Transverse colon (tissue), 3 donors: ENCODE measurements at regions not wholly inside any gene's neighbourhood (a gene's known extent, or its start where the extent isn't known, plus 50 kb on each side); places are given as distances from the start of the nearest gene placed in this dataset.

ENCODE experiments used
- EP300 ChIP-seq: sonication (generic); formaldehyde crosslinking; IDR thresholded peaks from one replicate; pipeline ENCODE4 v1.6.1; 2017; ENCODE audit warnings: antibody characterized with exemption, low read depth
- POLR2A ChIP-seq: fragments of 450-650 bp; IDR thresholded peaks from one replicate; pipeline ENCODE4 v1.6.1; 2016; ENCODE audit warnings: antibody characterized with exemption, mild to moderate bottlenecking, moderate library complexity
- TF ChIP-seq, protein P1 (sequence below), 5 experiments: fragments of 200-600 bp in 3 of 5; fragments of 450-650 bp in 2 of 5; sonication (generic) in 3 of 5; IDR thresholded peaks; 1 replicate in 2 of 5; 2 replicates in 3 of 5; pipeline ENCODE4 v1.5.1; 2016 to 2017; ENCODE audit warnings: antibody characterized with exemption in 5 of 5, inconsistent platforms in 3 of 5, mild to moderate bottlenecking in 2 of 5, moderate library complexity in 1 of 5

DNA sequence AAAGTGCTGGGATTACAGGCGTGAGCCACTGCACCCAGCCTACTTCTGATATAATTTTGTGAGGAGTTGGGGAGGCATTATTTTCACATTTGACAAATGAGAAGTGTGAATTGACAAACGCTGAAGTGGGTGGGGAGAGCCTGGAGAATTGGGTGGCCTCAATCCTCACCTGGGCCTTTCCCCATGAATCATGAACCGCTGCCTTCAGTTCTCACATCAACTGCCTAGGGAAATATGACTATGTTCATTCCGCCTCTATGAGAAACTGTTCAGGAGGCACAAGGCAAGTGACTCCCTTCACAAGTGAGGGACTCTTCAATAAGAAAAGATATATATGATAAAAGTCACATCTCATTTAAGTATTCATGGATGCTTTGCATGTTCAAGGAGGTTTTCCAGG, 96.6 kb upstream of the RND3 start:
- TF ChIP-seq POLR2A (no peak), EP300 (no peak)
- TF ChIP-seq, protein P1, sequence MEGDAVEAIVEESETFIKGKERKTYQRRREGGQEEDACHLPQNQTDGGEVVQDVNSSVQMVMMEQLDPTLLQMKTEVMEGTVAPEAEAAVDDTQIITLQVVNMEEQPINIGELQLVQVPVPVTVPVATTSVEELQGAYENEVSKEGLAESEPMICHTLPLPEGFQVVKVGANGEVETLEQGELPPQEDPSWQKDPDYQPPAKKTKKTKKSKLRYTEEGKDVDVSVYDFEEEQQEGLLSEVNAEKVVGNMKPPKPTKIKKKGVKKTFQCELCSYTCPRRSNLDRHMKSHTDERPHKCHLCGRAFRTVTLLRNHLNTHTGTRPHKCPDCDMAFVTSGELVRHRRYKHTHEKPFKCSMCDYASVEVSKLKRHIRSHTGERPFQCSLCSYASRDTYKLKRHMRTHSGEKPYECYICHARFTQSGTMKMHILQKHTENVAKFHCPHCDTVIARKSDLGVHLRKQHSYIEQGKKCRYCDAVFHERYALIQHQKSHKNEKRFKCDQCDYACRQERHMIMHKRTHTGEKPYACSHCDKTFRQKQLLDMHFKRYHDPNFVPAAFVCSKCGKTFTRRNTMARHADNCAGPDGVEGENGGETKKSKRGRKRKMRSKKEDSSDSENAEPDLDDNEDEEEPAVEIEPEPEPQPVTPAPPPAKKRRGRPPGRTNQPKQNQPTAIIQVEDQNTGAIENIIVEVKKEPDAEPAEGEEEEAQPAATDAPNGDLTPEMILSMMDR (IDR thresholded peaks at IDR 0.05) = no peak
